ENCODE measurements at regions not wholly inside any gene's neighbourhood (a gene's known extent, or its start where the extent isn't known, plus 50 kb on each side); places are given as distances from the start of the nearest gene placed in this dataset.

DNA sequence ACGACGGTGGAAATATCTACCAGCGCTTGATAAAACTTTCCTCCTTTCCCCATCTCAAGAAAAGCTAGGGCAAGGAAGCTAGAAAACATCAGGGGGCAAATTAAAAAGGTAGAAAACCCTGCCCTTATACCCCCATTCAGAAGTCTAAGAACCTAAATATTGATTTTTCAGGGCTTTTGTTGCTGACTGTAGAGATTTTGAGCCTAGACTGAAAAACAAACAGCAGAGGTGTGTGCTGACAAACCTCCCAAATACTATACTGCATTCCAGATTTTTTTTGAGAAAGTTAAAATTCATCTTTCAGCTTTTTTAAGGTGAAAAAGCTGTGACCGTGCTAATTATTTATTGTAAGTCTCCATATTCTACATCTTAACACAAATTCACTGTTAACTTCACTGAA is 478.3 kb upstream of the SOX5 start:
- no peak for TF ChIP-seq CTCF (IDR thresholded peaks at IDR 0.05)
- no peak for TF ChIP-seq EZH2 (IDR thresholded peaks at IDR 0.05; ENCODE audit: borderline replicate concordance, insufficient read depth, low read depth, low read length, poor library complexity, severe bottlenecking)
